ENCODE measurements at regions not wholly inside any gene's neighbourhood (a gene's known extent, or its start where the extent isn't known, plus 50 kb on each side); places are given as distances from the start of the nearest gene placed in this dataset.
A peak's percentile ranks its signal among the peaks of the same experiment; 100 is the strongest.

DNA sequence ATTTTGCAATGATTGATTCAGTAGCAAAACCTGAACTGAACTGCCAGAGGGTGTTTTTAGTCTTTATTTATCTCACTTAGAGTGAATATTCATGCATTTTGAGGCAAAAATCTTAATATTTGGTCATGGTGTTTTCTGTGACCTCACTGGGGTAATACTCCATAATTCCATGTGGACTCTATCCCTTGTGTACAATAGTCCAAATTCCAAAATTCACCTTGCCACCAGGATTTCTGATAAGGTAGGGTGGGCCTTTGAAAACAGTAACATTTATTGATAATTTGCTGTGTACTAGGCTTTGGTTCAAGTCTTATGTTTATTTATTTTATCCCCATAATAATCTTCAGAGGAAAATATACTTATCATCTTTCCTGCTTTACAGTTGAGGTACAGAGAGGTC is 68.4 kb upstream of the PDE5A start:
- H3K4me3 ChIP-seq, result no peak overlapping the region
- H3K27ac ChIP-seq, result no peak overlapping the region
- TF ChIP-seq, protein P1, sequence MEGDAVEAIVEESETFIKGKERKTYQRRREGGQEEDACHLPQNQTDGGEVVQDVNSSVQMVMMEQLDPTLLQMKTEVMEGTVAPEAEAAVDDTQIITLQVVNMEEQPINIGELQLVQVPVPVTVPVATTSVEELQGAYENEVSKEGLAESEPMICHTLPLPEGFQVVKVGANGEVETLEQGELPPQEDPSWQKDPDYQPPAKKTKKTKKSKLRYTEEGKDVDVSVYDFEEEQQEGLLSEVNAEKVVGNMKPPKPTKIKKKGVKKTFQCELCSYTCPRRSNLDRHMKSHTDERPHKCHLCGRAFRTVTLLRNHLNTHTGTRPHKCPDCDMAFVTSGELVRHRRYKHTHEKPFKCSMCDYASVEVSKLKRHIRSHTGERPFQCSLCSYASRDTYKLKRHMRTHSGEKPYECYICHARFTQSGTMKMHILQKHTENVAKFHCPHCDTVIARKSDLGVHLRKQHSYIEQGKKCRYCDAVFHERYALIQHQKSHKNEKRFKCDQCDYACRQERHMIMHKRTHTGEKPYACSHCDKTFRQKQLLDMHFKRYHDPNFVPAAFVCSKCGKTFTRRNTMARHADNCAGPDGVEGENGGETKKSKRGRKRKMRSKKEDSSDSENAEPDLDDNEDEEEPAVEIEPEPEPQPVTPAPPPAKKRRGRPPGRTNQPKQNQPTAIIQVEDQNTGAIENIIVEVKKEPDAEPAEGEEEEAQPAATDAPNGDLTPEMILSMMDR (IDR thresholded peaks at IDR 0.05), result no peak
- DNase-seq (ENCODE audit: low spot score), result no peak

DNA sequence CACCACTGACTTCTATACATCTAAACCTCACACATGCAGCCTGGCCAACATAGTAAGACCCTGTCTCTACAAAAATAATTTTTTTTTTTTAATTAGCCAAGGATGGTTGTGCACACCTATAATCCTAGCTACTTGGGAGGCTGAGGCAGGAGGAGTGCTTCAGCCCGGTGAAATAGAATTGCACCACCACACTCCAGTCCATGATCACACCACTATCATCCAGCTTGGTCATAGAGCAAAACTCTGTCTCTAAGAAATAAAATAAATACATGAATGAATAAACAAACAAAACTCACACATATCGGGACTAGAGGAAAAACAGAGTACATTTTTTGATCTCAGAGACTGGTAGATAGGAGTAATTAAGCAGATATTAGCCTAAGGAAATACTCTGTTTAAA is 66.6 kb upstream of the PDE5A start:
- TF ChIP-seq, protein P1 (IDR thresholded peaks at IDR 0.05), result no peak
- H3K27ac ChIP-seq, result no peak overlapping the region
- no peak for DNase-seq (ENCODE audit: low spot score)
- no peak overlapping the region for H3K4me3 ChIP-seq

DNA sequence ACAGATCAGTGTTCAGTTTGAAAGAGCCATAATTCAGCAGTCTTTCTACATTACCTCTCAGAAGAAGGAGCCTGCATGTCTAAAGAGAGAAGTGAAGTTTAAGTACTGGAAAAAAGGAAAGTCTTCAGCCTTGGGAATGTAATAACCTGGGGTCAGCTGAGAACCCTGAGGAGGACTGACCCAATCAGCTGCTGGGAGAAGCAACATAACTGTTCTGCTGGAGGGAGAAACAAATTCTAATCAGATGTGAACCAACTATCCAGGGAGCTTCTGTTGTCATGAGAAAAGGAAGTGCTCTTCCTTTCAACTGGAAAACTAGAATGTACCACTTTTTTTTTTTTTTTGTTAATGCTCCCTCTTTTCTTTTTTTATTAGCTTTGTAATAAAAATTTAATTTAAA is 64.5 kb upstream of the PDE5A start:
- no peak for DNase-seq (ENCODE audit: low spot score)
- no peak overlapping the region for H3K4me3 ChIP-seq
- TF ChIP-seq, protein P1 (IDR thresholded peaks at IDR 0.05), result no peak
- H3K27ac ChIP-seq, result no peak overlapping the region

DNA sequence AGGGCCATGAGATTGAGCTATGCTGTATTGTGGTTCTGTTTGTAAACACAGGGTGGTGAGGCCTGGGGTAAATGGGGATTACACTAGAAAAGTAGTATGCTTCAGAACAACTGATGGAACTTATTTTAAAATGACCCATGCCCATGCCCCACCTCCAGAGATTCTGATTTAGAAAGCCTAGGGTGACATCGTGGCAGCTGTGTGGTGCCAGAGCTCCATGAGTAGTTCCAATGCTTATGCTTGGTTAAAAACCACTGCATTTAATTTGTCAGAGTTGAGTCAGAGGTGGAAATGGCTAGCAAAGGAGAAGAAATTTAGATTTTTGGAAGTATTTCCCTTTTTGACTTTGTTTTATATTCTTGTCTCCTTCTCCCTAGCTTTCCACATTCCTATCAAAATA is 63.4 kb upstream of the PDE5A start:
- TF ChIP-seq, protein P1 (IDR thresholded peaks at IDR 0.05), result peak; percentile 14
- H3K27ac ChIP-seq, result no peak overlapping the region
- no peak overlapping the region for H3K4me3 ChIP-seq
- DNase-seq (ENCODE audit: low spot score), result no peak

DNA sequence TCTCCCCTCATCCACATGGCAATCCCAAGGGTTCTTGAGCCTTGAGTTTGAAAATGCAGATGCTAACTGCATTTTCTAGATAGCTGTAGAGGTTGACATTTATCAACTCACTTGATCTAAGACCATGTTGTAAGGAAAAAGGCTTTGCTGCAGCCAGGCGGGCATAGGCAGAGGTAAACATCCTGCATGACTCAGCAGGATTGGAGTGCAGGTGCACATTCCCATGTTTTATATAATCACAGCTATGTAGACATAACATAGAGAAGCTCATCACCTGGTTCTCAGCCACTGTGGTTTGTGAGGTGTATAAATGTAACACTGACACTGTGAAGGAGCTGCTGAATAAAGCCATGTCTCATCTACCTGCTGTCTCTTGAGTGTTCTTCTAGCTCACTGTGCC is 62.3 kb upstream of the PDE5A start:
- Histone ChIP-seq H3K27ac (no peak overlapping the region), H3K4me3 (no peak overlapping the region)
- TF ChIP-seq, protein P1 (IDR thresholded peaks at IDR 0.05), result no peak
- no peak for DNase-seq (ENCODE audit: low spot score)

DNA sequence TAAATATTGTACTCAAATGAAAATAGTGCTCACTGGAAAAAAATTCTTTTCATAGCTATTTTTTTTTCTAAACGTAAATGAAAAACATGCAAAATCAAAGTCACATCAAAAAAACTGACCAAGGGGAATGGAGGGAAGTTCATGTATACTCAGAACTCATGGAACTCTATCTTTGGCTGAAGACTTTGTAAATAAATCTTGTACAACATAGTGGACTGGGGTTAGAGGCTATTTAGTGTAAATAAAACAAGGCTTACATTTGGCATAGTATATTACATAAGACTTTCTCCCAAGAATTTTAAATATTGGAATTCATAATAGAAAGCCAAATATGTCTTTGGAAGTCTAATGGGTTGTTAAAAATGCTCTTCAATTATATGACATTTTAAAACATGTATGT is 59.8 kb upstream of the PDE5A start:
- H3K27ac ChIP-seq, result no peak overlapping the region
- TF ChIP-seq, protein P1 (IDR thresholded peaks at IDR 0.05), result no peak
- H3K4me3 ChIP-seq, result no peak overlapping the region
- no peak for DNase-seq (ENCODE audit: low spot score)

DNA sequence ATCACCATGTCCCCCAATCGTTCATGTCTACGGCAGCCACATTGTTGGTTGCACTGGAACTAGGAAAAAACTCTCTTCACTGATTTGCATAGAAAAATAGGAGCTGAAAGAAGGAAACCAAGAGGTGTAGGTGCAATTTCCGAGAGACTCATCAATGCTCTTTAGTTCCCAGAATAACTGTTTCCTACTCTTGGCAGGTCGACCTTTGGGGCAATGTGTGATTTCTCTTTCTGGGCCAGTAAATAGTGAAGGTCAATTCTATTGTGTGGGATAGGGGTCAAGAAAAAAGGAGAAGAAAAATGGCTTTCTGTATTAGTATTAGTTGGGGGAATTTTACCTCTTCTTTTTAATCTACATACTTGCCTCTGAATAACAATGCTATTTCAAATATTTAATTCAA is 55.9 kb upstream of the PDE5A start:
- TF ChIP-seq, protein P1 (IDR thresholded peaks at IDR 0.05), result no peak
- Histone ChIP-seq H3K27ac (peak overlapping the region in 1 of 2 donors; percentile 59), H3K4me3 (no peak overlapping the region)
- no peak for DNase-seq (ENCODE audit: low spot score)

Measured in coronary artery (tissue), 2 donors.